Gastroesophageal sphincter (tissue), 3 donors: ENCODE measurements at regions not wholly inside any gene's neighbourhood (a gene's known extent, or its start where the extent isn't known, plus 50 kb on each side); places are given as distances from the start of the nearest gene placed in this dataset.

Experiments
- EP300 ChIP-seq: sonication (generic); formaldehyde crosslinking; IDR thresholded peaks from one replicate; pipeline ENCODE4 v1.6.1; 2017; ENCODE audit warnings: antibody characterized with exemption, mild to moderate bottlenecking
- POLR2A ChIP-seq, 2 donors: fragments of 450-650 bp; IDR thresholded peaks; one replicate each; pipeline ENCODE4 v1.6.1; 2017; ENCODE audit warnings: antibody characterized with exemption in 2 of 2, mild to moderate bottlenecking in 2 of 2, moderate library complexity in 1 of 2
- POLR2AphosphoS5 ChIP-seq: sonication (generic); formaldehyde crosslinking; IDR thresholded peaks from one replicate; pipeline ENCODE4 v1.6.1; 2017; ENCODE audit warnings: antibody characterized with exemption
- TF ChIP-seq, protein P1 (sequence below), 4 experiments: fragments of 200-600 bp in 2 of 4; fragments of 450-650 bp in 2 of 4; sonication (generic) in 1 of 4; IDR thresholded peaks; one replicate each; pipeline ENCODE4 v1.5.1; 2017 to 2019; ENCODE audit warnings: antibody characterized with exemption in 4 of 4, mild to moderate bottlenecking in 2 of 4, moderate library complexity in 2 of 4

- TF ChIP-seq, protein P1, sequence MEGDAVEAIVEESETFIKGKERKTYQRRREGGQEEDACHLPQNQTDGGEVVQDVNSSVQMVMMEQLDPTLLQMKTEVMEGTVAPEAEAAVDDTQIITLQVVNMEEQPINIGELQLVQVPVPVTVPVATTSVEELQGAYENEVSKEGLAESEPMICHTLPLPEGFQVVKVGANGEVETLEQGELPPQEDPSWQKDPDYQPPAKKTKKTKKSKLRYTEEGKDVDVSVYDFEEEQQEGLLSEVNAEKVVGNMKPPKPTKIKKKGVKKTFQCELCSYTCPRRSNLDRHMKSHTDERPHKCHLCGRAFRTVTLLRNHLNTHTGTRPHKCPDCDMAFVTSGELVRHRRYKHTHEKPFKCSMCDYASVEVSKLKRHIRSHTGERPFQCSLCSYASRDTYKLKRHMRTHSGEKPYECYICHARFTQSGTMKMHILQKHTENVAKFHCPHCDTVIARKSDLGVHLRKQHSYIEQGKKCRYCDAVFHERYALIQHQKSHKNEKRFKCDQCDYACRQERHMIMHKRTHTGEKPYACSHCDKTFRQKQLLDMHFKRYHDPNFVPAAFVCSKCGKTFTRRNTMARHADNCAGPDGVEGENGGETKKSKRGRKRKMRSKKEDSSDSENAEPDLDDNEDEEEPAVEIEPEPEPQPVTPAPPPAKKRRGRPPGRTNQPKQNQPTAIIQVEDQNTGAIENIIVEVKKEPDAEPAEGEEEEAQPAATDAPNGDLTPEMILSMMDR (IDR thresholded peaks at IDR 0.05): no peak
- TF ChIP-seq POLR2A (IDR thresholded peaks at IDR 0.05) (no peak), POLR2AphosphoS5 (no peak), EP300 (no peak)
These were observed 409.7 kb downstream of the KCNRG start for GRCh38 chr13:50424993-50425392.
